NT2/D1 (cell line): ENCODE measurements at regions not wholly inside any gene's neighbourhood (a gene's known extent, or its start where the extent isn't known, plus 50 kb on each side); places are given as distances from the start of the nearest gene placed in this dataset.

Source experiments
- SUZ12 ChIP-seq: IDR thresholded peaks from 2 replicates; pipeline ENCODE4 v1.6.1; 2011; ENCODE audit not compliant: insufficient read length, insufficient read depth; ENCODE audit errors: extremely low read depth
- YY1 ChIP-seq: IDR thresholded peaks from 2 replicates; pipeline ENCODE4 v1.6.1; 2011; ENCODE audit not compliant: insufficient read length, insufficient read depth
- ZNF274 ChIP-seq: IDR thresholded peaks from 2 replicates; pipeline ENCODE4 v1.6.1; 2011; ENCODE audit warnings: mild to moderate bottlenecking, low read depth, low read length

GRCh38 chr13:84082462-84082861 is 200.2 kb upstream of the SLITRK1 start:
- no peak for TF ChIP-seq YY1
- no peak for TF ChIP-seq ZNF274
- TF ChIP-seq SUZ12: no peak
